CD4-positive, CD25-positive, alpha-beta regulatory T cell (primary cell): ENCODE measurements at regions not wholly inside any gene's neighbourhood (a gene's known extent, or its start where the extent isn't known, plus 50 kb on each side); places are given as distances from the start of the nearest gene placed in this dataset.
"Not testable (repeated sequence)": the region's sequence is repeated elsewhere in the genome, so short reads cannot be mapped to it uniquely, and the experiment has no call there.

Experiments used
- ATAC-seq, 2 donors: fragments of 150-1000 bp; cut with Tn5 transposase; one replicate each; pipeline ENCODE4 v1.10.0; 2021; ENCODE audit warnings: low read depth in 2 of 2, moderate number of reproducible peaks in 2 of 2, moderate library complexity in 1 of 2
- DNase-seq, 3 donors: peaks; one replicate each; pipeline versions ENCODE4 v3.0.0 to v3.0.0-alpha.2; 2012 to 2022; ENCODE audit warnings: mixed read lengths in 1 of 3
- H3K27ac ChIP-seq: one replicate; pipeline ENCODE4 v1.7.0; 2013; ENCODE audit warnings: mild to moderate bottlenecking, low read length; ENCODE audit not compliant: insufficient read depth, poor library complexity, severe bottlenecking
- H3K27me3 ChIP-seq: one replicate; pipeline ENCODE4 v1.7.0; 2013; ENCODE audit warnings: low read length; ENCODE audit not compliant: control insufficient read depth, insufficient read depth
- H3K36me3 ChIP-seq: one replicate; pipeline ENCODE4 v1.7.0; 2013; ENCODE audit warnings: mild to moderate bottlenecking, low read length, moderate library complexity; ENCODE audit not compliant: control insufficient read depth, insufficient read depth
- H3K4me1 ChIP-seq: 2 replicates; pipeline ENCODE4 v1.7.0; 2013; ENCODE audit warnings: mild to moderate bottlenecking, low read length; ENCODE audit not compliant: insufficient read depth, control insufficient read depth, poor library complexity, severe bottlenecking
- H3K4me3 ChIP-seq: one replicate; pipeline ENCODE4 v1.7.0; 2013; ENCODE audit warnings: low read depth, mild to moderate bottlenecking, low read length, moderate library complexity
- H3K9me3 ChIP-seq, 2 experiments: 1 replicate in 1 of 2; 2 replicates in 1 of 2; pipeline ENCODE4 v1.7.0; 2013; ENCODE audit warnings: low read length in 2 of 2, mild to moderate bottlenecking in 1 of 2, moderate library complexity in 1 of 2; ENCODE audit not compliant: control insufficient read depth in 2 of 2
- H3K27ac Mint-ChIP-seq, 3 donors: one replicate each; pipeline ENCODE4 v1.8.0; 2020 to 2022; ENCODE audit warnings: mild to moderate bottlenecking in 3 of 3, mixed read lengths in 3 of 3, moderate library complexity in 2 of 3
- H3K27me3 Mint-ChIP-seq: one replicate; pipeline ENCODE4 v1.8.0; 2022; ENCODE audit warnings: mild to moderate bottlenecking, mixed read lengths
- H3K36me3 Mint-ChIP-seq: one replicate; pipeline ENCODE4 v1.8.0; 2020; ENCODE audit warnings: mixed read lengths
- H3K4me1 Mint-ChIP-seq, 4 donors: one replicate each; pipeline ENCODE4 v1.8.0; 2020 to 2022; ENCODE audit warnings: mixed read lengths in 4 of 4, mild to moderate bottlenecking in 1 of 4
- H3K4me3 Mint-ChIP-seq, 4 donors: one replicate each; pipeline ENCODE4 v1.8.0; 2020 to 2022; ENCODE audit warnings: mild to moderate bottlenecking in 4 of 4, mixed read lengths in 4 of 4, moderate library complexity in 3 of 4
- H3K9me3 Mint-ChIP-seq, 7 donors: one replicate each; pipeline ENCODE4 v1.8.0; 2020 to 2022; ENCODE audit warnings: mixed read lengths in 7 of 7, mild to moderate bottlenecking in 3 of 7, moderate library complexity in 2 of 7

DNA sequence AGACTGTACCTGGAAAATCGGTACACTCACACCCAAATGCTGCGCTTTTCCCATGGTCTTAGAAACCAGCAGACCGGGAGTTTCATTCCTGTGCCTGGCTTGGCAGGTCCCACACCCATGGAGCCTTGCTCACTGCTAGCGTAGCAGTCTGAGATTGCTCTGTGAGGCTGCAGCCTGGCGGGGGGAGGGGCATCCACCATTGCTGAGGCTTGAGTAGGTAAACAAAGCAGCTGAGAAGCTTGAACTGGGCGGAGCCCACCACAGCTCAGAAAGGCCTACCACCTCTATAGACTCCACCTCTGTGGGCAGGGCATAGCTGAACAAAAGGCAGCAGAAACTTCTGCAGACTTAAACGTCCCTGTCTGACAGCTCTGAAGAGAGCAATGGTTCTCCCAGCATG lies 271.4 kb downstream of the SCG2 start:
- not testable (repeated sequence) for H3K4me1 Mint-ChIP-seq, DNase-seq, H3K9me3 ChIP-seq, H3K36me3 Mint-ChIP-seq, ATAC-seq, H3K36me3 ChIP-seq, H3K9me3 Mint-ChIP-seq, H3K4me1 ChIP-seq, H3K27me3 Mint-ChIP-seq, H3K4me3 ChIP-seq, H3K27ac ChIP-seq, H3K27me3 ChIP-seq, H3K27ac Mint-ChIP-seq, H3K4me3 Mint-ChIP-seq

DNA sequence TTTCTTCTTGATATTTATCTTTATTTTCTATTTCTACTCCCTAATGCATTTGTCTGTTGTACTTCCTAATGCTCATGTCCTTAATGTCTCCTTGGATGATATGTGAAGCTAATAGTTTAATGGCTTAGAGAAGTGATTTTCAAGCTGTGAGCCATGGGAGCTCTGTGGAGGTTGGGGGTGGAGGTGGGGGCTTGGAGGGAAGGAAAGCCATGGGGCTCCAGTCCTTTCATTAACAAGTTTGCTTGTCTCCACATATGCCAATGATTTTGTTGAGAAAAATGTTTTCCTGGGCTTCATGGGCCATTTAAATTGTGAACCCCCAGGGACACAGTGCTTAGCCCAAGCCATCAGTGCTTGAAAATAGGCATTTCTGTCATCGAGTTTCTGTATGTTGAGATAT lies 264.1 kb downstream of the SCG2 start:
- no peaks in the 10 kb centered on the region for H3K9me3 ChIP-seq
- peaks cover 0 to 5% (median 0%) of the 10 kb centered on the region in 7 donors for H3K9me3 Mint-ChIP-seq
- H3K27me3 Mint-ChIP-seq, result no peaks in the 10 kb centered on the region
- no peaks in the 10 kb centered on the region for H3K27me3 ChIP-seq
- no peaks in the 10 kb centered on the region for H3K36me3 Mint-ChIP-seq
- no peak for DNase-seq
- no peak overlapping the region for H3K4me3 ChIP-seq
- no peak for ATAC-seq
- no peak overlapping the region for H3K27ac Mint-ChIP-seq
- H3K27ac ChIP-seq, result no peak overlapping the region
- H3K4me1 ChIP-seq, result no peaks in the 10 kb centered on the region
- H3K4me1 Mint-ChIP-seq, result no peaks in the 10 kb centered on the region
- no peak overlapping the region for H3K4me3 Mint-ChIP-seq
- no peaks in the 10 kb centered on the region for H3K36me3 ChIP-seq

DNA sequence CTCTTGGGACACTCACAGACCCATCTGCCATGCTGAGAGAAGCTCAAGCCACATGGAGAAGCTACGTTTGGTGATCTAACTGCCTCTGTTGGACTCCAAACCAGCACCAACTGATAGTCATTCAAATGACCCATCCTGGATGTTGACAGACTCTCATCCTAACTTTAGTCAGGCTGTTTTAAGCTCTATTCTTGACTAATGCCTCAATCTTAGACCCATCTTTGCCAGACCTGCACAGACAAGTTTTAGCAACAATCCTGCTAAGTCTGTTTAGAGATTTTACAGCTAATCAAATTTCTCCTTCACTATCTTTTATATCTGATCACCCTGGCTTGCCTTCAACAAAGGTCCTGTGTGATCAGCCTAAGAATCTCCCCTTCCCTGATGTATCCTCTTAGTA lies 245.1 kb downstream of the SCG2 start:
- ATAC-seq, result no peak
- no peak for DNase-seq

DNA sequence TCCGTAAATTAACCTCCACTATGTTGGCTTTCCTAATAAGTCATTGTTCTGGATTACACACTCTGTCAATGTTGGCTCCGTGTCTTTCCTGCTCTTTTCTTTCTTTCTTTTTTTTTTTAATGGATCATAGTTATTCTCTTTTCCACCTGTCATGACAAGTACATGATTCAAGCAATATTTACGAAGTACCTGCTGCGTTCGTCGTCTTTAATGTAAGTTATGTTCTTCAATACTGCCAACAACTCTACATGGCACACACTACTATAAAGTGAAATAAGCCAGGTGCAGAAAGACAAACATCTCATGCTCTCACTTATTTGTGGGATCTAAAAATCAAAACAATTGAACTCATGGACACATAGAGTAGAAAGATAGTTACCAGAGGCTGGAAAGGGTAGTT lies 239.1 kb downstream of the SCG2 start:
- no peak overlapping the region for H3K4me3 Mint-ChIP-seq
- Histone ChIP-seq H3K27me3 (no peaks in the 10 kb centered on the region), H3K4me1 (no peaks in the 10 kb centered on the region), H3K4me3 (no peak overlapping the region), H3K36me3 (no peaks in the 10 kb centered on the region), H3K27ac (no peak overlapping the region), H3K9me3 (no peaks in the 10 kb centered on the region)
- peaks cover 0 to 5% (median 0%) of the 10 kb centered on the region in 7 donors for H3K9me3 Mint-ChIP-seq
- H3K4me1 Mint-ChIP-seq, result no peaks in the 10 kb centered on the region
- no peaks in the 10 kb centered on the region for H3K27me3 Mint-ChIP-seq
- ATAC-seq (no peak), DNase-seq (no peak)
- H3K36me3 Mint-ChIP-seq, result no peaks in the 10 kb centered on the region
- no peak overlapping the region for H3K27ac Mint-ChIP-seq

More for the DNA sequence above, 245.1 kb downstream of the SCG2 start:
- Mint-ChIP-seq H3K36me3 (no peaks in the 10 kb centered on the region), H3K27ac (no peak overlapping the region), H3K4me3 (no peak overlapping the region), H3K9me3 (peaks cover 4 to 17% (median 6%) of the 10 kb centered on the region in 7 donors), H3K4me1 (no peaks in the 10 kb centered on the region), H3K27me3 (no peaks in the 10 kb centered on the region)
- H3K27ac ChIP-seq, result no peak overlapping the region
- H3K36me3 ChIP-seq, result no peaks in the 10 kb centered on the region
- no peaks in the 10 kb centered on the region for H3K9me3 ChIP-seq
- no peak overlapping the region for H3K4me3 ChIP-seq
- H3K4me1 ChIP-seq, result no peaks in the 10 kb centered on the region
- H3K27me3 ChIP-seq, result no peaks in the 10 kb centered on the region

DNA sequence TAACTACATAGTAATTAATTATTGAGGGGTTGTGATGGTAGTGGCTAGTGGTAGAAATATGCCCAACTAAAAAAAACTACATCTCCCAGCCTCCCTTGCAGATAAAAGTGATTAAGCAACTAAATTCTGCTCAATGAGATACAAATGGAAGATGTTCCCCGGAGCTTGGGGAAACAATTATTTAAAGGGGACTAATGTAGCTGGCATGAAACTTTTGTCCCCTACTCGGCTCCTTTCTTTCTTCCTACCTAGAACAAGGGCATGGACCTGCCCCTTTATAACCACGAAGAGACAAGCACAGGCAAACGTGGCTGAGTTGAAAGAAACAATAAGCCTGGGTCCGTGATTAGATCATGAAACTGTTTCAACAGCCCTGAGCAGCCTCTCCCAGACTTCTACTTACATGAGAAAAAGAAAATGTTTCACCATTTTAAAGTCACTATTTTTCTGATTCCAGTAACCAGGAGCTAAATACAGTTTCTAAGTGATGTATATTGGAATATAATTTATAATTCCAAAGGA lies 236.9 kb downstream of the SCG2 start:
- H3K27me3 ChIP-seq, result no peaks in the 10 kb centered on the region
- H3K9me3 ChIP-seq, result no peaks in the 10 kb centered on the region
- H3K27ac Mint-ChIP-seq, result no peak overlapping the region
- no peaks in the 10 kb centered on the region for H3K4me1 ChIP-seq
- no peaks in the 10 kb centered on the region for H3K4me1 Mint-ChIP-seq
- H3K9me3 Mint-ChIP-seq, result peaks cover 0 to 4% (median 0%) of the 10 kb centered on the region in 7 donors
- no peak overlapping the region for H3K4me3 ChIP-seq
- no peak overlapping the region for H3K4me3 Mint-ChIP-seq
- ATAC-seq (no peak), DNase-seq (no peak)
- no peaks in the 10 kb centered on the region for H3K36me3 ChIP-seq
- no peak overlapping the region for H3K27ac ChIP-seq
- H3K36me3 Mint-ChIP-seq, result no peaks in the 10 kb centered on the region
- H3K27me3 Mint-ChIP-seq, result no peaks in the 10 kb centered on the region

DNA sequence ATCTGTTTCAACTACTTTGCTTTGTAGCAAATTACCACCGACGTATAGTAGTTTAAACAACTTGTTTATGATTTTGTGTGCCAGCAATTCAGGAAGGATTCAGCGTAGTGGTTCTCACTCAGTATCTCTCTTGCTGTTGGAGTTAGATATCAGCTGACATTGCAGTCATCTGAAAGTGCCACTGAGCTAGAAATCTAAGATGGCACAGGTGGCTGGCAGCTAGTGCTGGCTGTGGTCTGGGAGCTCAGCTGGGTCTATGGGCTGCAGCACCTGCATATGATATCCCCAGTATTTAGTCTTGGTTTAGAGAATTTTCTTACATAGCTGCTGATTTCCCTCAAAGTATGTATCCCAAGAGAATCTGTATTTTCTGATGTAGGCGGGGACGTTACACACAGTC lies 235.6 kb downstream of the SCG2 start:
- DNase-seq (no peak), ATAC-seq (no peak)
- Histone ChIP-seq H3K4me1 (no peaks in the 10 kb centered on the region), H3K9me3 (no peaks in the 10 kb centered on the region), H3K36me3 (no peaks in the 10 kb centered on the region), H3K27me3 (no peaks in the 10 kb centered on the region), H3K4me3 (no peak overlapping the region), H3K27ac (no peak overlapping the region)
- Mint-ChIP-seq H3K9me3 (peaks cover 0 to 3% (median 0%) of the 10 kb centered on the region in 7 donors), H3K4me3 (no peak overlapping the region), H3K4me1 (no peaks in the 10 kb centered on the region), H3K27me3 (no peaks in the 10 kb centered on the region), H3K36me3 (no peaks in the 10 kb centered on the region), H3K27ac (no peak overlapping the region)

DNA sequence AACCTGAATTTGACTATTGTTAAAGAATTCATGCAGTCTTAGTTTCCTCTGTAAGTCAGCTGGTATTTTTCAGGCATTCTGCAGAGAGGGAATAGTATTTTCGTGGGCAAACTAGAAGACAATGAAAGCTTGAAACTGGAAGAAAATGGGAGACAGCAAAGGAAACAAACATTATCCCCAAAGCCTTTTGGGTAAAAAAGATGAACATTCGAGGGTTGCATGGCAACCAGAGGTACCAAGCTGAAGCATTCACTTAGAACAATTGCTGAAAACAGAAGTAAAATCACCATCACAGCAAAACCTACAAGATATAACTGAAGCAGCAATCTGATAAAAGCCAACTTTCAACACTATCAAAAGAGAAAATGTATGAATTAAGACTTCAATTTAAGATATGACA lies 233.7 kb downstream of the SCG2 start:
- Mint-ChIP-seq H3K4me3 (no peak overlapping the region), H3K27me3 (no peaks in the 10 kb centered on the region), H3K27ac (no peak overlapping the region), H3K9me3 (peaks cover 0 to 1% (median 0%) of the 10 kb centered on the region in 7 donors), H3K36me3 (no peaks in the 10 kb centered on the region), H3K4me1 (no peaks in the 10 kb centered on the region)
- no peak overlapping the region for H3K27ac ChIP-seq
- H3K27me3 ChIP-seq, result no peaks in the 10 kb centered on the region
- DNase-seq (no peak), ATAC-seq (no peak)
- no peaks in the 10 kb centered on the region for H3K4me1 ChIP-seq
- no peak overlapping the region for H3K4me3 ChIP-seq
- no peaks in the 10 kb centered on the region for H3K9me3 ChIP-seq
- no peaks in the 10 kb centered on the region for H3K36me3 ChIP-seq

DNA sequence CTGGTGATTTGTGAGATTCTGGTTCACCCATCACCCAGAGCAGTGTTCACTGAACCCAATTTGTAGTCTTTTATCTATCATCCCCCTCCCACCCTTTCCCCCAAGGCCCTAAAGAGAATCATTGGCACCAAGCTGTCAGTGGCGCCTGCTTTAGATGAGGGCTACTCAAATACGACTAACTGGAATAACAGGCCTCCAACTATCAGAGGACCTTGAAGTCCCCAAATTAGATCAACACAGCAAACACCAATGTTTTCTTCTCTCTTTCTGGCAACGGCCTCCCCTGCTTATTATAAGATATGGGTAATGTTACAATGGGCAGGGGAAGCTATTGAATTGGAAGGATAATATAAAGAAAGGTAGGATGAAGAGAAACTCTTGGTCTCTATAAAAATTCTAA lies 232.3 kb downstream of the SCG2 start:
- ATAC-seq (no peak), DNase-seq (no peak)
- H3K27ac ChIP-seq, result no peak overlapping the region
- no peaks in the 10 kb centered on the region for H3K36me3 Mint-ChIP-seq
- H3K4me1 Mint-ChIP-seq, result no peaks in the 10 kb centered on the region
- no peaks in the 10 kb centered on the region for H3K36me3 ChIP-seq
- no peaks in the 10 kb centered on the region for H3K9me3 Mint-ChIP-seq
- H3K27ac Mint-ChIP-seq, result no peak overlapping the region
- no peaks in the 10 kb centered on the region for H3K27me3 ChIP-seq
- no peaks in the 10 kb centered on the region for H3K9me3 ChIP-seq
- no peak overlapping the region for H3K4me3 Mint-ChIP-seq
- H3K4me1 ChIP-seq, result no peaks in the 10 kb centered on the region
- no peak overlapping the region for H3K4me3 ChIP-seq
- no peaks in the 10 kb centered on the region for H3K27me3 Mint-ChIP-seq
